NCI-H2081 (cell line): ENCODE measurements at regions not wholly inside any gene's neighbourhood (a gene's known extent, or its start where the extent isn't known, plus 50 kb on each side); places are given as distances from the start of the nearest gene placed in this dataset.

ENCODE experiments used
- DNase-seq, 2 experiments: peaks; one replicate each; lab custom pipeline; 2025; lab: John Stamatoyannopoulos, UW

- no peak for DNase-seq
Observed at GRCh38 chr4:63814171-63814964, 594.9 kb downstream of the TECRL start.

GRCh38 chr4:63799166-63799565, 610.1 kb downstream of the TECRL start:
- DNase-seq, result no peak

- DNase-seq, result no peak
Observed at GRCh38 chr4:63795301-63795700, 613.9 kb downstream of the TECRL start.

GRCh38 chr4:63790377-63790776, 618.9 kb downstream of the TECRL start:
- DNase-seq, result no peak

GRCh38 chr4:63788271-63788670, 621.0 kb downstream of the TECRL start:
- DNase-seq, result no peak

- DNase-seq, result no peak
Observed at GRCh38 chr4:63787326-63787725, 621.9 kb downstream of the TECRL start.

GRCh38 chr4:63786171-63786570, 623.1 kb downstream of the TECRL start:
- DNase-seq, result no peak

- DNase-seq, result no peak
Observed at GRCh38 chr4:63784822-63785221, 624.4 kb downstream of the TECRL start.

GRCh38 chr4:63777601-63778000, 631.6 kb downstream of the TECRL start:
- DNase-seq, result no peak

- DNase-seq, result no peak
Observed at GRCh38 chr4:63764400-63764799, 644.9 kb downstream of the TECRL start.

- no peak for DNase-seq
Observed at GRCh38 chr4:63757929-63758328, 651.3 kb downstream of the TECRL start.

GRCh38 chr4:63742882-63743281, 666.4 kb downstream of the TECRL start:
- no peak for DNase-seq

GRCh38 chr4:63729519-63729918, 679.7 kb downstream of the TECRL start:
- DNase-seq, result no peak

- no peak for DNase-seq
Observed at GRCh38 chr4:63728480-63729177, 680.6 kb downstream of the TECRL start.

- no peak for DNase-seq
Observed at GRCh38 chr4:63717384-63717783, 691.9 kb downstream of the TECRL start.

- DNase-seq, result no peak
Observed at GRCh38 chr4:63708661-63709060, 700.6 kb downstream of the TECRL start.

- DNase-seq, result no peak
Observed at GRCh38 chr4:63700569-63700968, 708.7 kb downstream of the TECRL start.

GRCh38 chr4:63693321-63693720, 715.9 kb downstream of the TECRL start:
- no peak for DNase-seq

GRCh38 chr4:63678358-63678931, 730.8 kb downstream of the TECRL start:
- no peak for DNase-seq

GRCh38 chr4:63670735-63671134, 738.5 kb downstream of the TECRL start:
- no peak for DNase-seq

GRCh38 chr4:63663870-63664269, 745.4 kb downstream of the TECRL start:
- no peak for DNase-seq

- DNase-seq, result no peak
Observed at GRCh38 chr4:63644396-63644795, 764.9 kb downstream of the TECRL start.

GRCh38 chr4:63637270-63637669, 772.0 kb downstream of the TECRL start:
- no peak for DNase-seq
